Endothelial cell of umbilical vein (primary cell): ENCODE measurements at regions not wholly inside any gene's neighbourhood (a gene's known extent, or its start where the extent isn't known, plus 50 kb on each side); places are given as distances from the start of the nearest gene placed in this dataset.

Experiments used
- EZH2 ChIP-seq: IDR thresholded peaks from 2 replicates; pipeline ENCODE4 v1.6.1; 2012; ENCODE audit warnings: borderline replicate concordance, low read depth, mild to moderate bottlenecking, moderate library complexity, low read length, inconsistent platforms; ENCODE audit not compliant: severe bottlenecking
- JUN ChIP-seq: IDR thresholded peaks from 2 replicates; pipeline ENCODE4 v1.6.1; 2011; ENCODE audit warnings: borderline replicate concordance, low read depth; ENCODE audit not compliant: insufficient read length, insufficient read depth
- POLR2A ChIP-seq: IDR thresholded peaks from 2 replicates; pipeline ENCODE4 v1.6.1; 2012; ENCODE audit warnings: low read depth, mild to moderate bottlenecking, control low read depth, low read length
- POLR2AphosphoS5 ChIP-seq: IDR thresholded peaks from 2 replicates; pipeline ENCODE4 v1.6.1; 2012; ENCODE audit warnings: low read depth, mild to moderate bottlenecking, control low read depth, low read length, moderate library complexity; ENCODE audit not compliant: insufficient read depth
- TF ChIP-seq, protein P1 (sequence below): IDR thresholded peaks from 2 replicates; pipeline ENCODE4 v1.6.1; 2011; ENCODE audit not compliant: insufficient read depth, insufficient read length
- TF ChIP-seq, protein P2 (sequence below), 2 donors: IDR thresholded peaks; 1 replicate in 1 of 2; 2 replicates in 1 of 2; pipeline ENCODE4 v1.5.1; 2011; ENCODE audit warnings: low read length in 2 of 2, mild to moderate bottlenecking in 2 of 2, moderate library complexity in 2 of 2, control low read depth in 1 of 2, inconsistent platforms in 1 of 2, low read depth in 1 of 2; ENCODE audit not compliant: insufficient read depth in 1 of 2; ENCODE audit errors: extremely low read depth in 1 of 2

DNA sequence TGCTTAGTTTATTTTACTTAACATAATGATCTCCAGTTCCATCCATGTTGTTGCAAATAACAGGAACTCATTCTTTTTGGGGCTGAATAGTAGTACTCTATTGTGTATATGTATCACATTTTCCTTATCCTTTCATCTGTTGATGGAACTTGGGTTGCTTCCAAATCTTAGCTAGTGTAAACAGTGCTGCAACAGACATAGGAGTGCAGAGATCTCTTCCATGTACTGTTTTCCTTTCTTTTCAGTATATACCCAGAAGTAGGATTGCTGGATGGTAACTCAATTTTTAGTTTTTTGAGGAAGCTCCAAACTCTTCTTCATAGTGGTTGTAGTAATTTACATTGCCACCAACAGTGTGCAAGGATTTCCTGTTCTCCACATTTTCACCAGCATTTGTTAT lies 138.8 kb upstream of the POC5 start:
- TF ChIP-seq POLR2A (no peak), EZH2 (no peak), JUN (no peak), POLR2AphosphoS5 (no peak)
- TF ChIP-seq, protein P1, sequence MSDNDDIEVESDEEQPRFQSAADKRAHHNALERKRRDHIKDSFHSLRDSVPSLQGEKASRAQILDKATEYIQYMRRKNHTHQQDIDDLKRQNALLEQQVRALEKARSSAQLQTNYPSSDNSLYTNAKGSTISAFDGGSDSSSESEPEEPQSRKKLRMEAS, result no peak
- TF ChIP-seq, protein P2, sequence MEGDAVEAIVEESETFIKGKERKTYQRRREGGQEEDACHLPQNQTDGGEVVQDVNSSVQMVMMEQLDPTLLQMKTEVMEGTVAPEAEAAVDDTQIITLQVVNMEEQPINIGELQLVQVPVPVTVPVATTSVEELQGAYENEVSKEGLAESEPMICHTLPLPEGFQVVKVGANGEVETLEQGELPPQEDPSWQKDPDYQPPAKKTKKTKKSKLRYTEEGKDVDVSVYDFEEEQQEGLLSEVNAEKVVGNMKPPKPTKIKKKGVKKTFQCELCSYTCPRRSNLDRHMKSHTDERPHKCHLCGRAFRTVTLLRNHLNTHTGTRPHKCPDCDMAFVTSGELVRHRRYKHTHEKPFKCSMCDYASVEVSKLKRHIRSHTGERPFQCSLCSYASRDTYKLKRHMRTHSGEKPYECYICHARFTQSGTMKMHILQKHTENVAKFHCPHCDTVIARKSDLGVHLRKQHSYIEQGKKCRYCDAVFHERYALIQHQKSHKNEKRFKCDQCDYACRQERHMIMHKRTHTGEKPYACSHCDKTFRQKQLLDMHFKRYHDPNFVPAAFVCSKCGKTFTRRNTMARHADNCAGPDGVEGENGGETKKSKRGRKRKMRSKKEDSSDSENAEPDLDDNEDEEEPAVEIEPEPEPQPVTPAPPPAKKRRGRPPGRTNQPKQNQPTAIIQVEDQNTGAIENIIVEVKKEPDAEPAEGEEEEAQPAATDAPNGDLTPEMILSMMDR (IDR thresholded peaks at IDR 0.05; ENCODE audit: extremely low read depth in 1 of 2, insufficient read depth in 1 of 2, low read depth in 1 of 2, low read length in 2 of 2), result no peak
